HG02884 (cell line): ENCODE measurements at regions not wholly inside any gene's neighbourhood (a gene's known extent, or its start where the extent isn't known, plus 50 kb on each side); places are given as distances from the start of the nearest gene placed in this dataset.
"Not testable (repeated sequence)": the region's sequence is repeated elsewhere in the genome, so short reads cannot be mapped to it uniquely, and the experiment has no call there.

Experiments
- ATAC-seq: cut with Tn5 transposase; IDR thresholded peaks from one replicate; pipeline ENCODE4 v1.9.1; 2021; ENCODE audit warnings: mild to moderate bottlenecking, moderate library complexity; ENCODE audit not compliant: unreplicated experiment

DNA sequence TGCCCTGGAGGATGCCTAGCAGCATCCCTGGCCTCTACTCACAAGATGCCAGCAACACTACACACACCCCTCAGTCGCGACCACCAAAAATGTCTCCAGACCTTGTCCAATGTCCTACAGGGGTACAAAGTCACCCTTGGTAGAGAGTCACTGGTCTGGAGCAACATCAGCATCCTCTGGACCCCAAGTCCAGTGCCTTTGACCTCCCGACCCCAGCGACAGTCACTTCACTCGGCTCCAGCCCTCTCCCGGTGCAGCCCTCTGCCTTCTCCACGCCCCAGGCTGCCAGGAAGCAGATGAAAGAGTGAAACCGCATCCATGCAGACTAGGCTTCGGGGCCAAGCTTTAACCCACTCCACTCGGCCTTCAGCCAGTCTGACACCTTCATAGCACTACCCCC lies 92.0 kb upstream of the SRSF6 start:
- no peak for ATAC-seq

DNA sequence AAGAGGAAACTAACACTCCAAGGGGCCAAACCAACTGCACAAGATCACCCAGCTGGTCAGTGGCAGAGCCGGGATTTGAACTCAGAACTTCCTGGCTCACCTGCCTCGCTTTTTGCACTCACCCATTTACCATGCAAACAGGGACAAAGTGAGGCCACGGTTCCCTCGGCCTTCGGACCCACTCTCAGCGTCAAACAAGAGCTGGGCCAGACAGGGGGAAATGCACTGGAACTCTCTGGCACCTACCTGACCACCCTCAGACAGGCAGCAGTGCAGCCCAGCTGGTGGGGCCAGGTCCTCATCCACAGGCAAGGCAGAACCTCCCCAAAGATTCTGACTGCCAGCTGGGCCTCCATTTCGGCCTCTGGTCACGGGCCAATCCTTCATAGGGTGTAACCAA lies 93.7 kb upstream of the SRSF6 start:
- ATAC-seq = no peak

DNA sequence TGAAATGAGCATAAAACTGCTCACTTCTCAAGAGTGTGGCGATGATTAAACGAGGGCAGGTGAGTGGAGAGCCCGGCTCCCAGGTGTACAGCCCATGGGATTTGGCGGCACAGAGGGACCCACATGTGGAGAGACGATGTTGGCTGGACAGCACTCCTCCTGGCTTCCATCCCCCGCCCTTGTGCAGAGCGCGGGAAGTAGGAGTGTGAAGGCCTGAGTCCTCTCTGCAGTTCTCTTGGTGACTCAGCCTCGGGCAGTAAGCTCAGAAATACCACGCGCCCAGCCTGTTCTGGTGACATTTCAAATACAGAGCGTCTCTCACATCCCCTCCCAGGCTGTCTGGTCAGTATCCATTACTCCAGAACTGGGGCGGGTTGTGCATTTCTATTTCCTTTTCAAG lies 94.2 kb upstream of the SRSF6 start:
- ATAC-seq = no peak

GRCh38 chr20:43361526-43361925 lies 96.2 kb upstream of the SRSF6 start:
- ATAC-seq = no peak

- ATAC-seq = no peak
Observed at GRCh38 chr20:43360016-43360415, 97.7 kb upstream of the SRSF6 start.

GRCh38 chr20:43358811-43359210 lies 98.9 kb upstream of the SRSF6 start:
- ATAC-seq = no peak

DNA sequence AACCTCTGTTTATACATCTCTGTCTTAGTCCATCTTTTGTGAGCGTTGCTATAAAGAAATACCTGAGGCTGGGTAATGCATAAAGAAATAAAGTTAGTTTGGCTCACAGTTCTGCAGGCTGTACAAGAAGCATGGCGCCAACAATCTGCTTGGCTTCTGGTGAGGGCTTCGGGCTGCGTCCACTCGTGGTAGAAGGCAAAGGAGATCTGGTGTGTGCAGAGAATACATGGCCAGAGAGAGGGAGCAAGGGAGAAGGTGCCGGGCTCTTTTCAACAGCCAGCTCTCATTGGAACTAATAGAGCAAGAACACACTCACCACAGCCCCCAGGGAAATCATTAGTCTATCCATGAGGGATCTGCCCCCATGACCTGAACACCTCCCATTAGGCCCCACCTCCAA lies 100.3 kb upstream of the SRSF6 start:
- ATAC-seq = no peak

DNA sequence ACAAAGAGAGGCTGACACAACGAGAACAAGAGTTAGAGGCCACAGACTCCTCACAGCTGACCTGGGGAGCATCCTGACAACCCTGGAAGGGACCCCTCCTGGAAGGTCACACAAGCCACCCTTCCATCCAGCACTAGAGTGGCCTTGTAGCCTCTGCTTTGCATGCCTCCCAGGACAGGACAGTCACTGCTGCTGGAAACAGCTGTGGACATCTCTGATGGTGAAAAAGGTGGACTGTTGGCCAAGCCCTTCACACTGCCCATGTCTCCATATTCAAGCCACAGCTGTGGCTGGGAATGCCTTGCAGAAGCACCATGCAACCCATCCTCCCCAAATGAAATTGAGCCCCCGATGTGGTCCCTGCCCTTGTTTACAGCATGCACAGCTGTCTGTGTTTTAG lies 102.1 kb upstream of the SRSF6 start:
- no peak for ATAC-seq

- no peak for ATAC-seq
Observed at GRCh38 chr20:43352996-43353395, 104.7 kb upstream of the SRSF6 start.

- not testable (repeated sequence) for ATAC-seq
Observed at GRCh38 chr20:43350694-43351093, 107.0 kb upstream of the SRSF6 start.

DNA sequence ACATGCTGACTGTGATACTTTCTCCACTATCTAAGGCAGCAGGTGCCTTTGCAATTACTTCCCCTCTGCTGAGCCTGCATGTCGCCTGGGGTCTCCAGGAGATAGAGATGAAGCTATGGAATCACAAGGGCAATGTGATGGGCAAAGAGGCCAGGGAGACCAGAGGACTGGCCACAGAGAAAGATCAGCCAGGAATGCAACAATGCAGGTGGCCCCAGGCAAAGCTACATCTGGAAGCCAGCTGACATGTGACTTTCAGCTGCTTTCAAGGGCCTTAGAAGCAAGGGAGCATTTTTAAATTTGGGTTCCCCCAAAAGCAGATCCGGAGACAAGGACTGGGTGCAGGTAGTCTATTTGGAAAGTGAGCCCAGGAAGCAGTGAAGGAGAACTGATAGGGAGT lies 107.9 kb upstream of the SRSF6 start:
- ATAC-seq = no peak

GRCh38 chr20:43347839-43348238 lies 109.9 kb upstream of the SRSF6 start:
- not testable (repeated sequence) for ATAC-seq

DNA sequence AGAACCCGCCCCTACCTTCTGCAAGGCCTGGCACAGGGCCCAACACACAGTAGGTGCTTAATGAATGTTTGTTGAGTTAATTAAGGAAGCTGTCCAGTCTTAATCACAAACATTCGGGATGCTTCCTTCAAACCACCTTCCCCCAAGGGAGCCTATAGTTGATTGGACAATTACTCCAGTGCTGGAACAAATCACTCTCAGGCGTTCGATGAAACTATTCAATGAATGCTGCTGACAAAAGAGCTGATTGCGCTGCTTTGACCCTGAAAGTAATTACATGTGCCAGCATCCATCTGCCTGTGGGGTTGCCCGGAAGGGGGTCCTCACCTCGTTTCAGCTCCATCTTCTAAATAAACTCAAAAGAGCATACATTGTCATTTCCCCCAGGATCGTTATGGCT lies 112.0 kb upstream of the SRSF6 start:
- ATAC-seq = no peak

GRCh38 chr20:43341511-43341910 lies 116.2 kb upstream of the SRSF6 start:
- no peak for ATAC-seq

DNA sequence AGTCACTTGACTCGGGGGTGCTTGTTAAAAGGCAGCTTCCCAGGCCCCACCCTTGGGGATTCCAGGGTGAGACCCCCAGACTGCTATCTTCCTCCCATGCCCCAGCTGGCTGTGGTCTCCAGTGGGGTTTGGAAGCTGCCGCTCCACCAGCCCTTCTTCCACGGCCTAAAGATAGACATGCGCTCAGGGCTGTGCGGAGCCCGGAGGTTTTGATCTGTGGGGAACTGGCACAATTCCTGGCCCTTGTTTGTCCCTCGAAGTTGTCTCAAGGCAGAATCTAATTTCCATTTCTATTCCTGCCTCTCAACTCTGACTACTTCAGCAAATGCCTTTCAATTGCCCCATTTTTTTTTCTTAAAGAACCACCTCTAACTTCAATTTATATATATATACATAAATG lies 120.7 kb upstream of the SRSF6 start:
- no peak for ATAC-seq

GRCh38 chr20:43334080-43334479 lies 123.6 kb upstream of the SRSF6 start:
- ATAC-seq = no peak

DNA sequence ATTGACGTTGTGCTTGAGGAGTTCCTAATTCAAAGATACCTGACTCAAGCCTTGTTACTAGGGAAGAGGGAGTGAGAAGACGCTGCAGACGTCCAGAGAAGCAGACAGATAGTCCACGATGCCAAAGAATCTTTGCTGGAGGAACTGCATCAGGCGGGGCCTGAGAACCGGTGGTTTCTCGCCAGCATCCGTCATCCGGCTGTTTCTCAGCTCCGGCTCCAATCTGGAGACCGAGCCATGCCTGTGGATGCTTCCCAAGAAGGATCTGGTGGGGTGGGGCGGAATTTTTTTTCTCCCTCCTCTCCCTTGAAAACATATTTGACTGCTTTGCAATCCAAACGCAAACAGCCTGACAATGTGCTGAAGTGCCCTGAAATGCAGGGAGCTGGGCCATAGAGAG lies 125.8 kb upstream of the SRSF6 start:
- no peak for ATAC-seq

DNA sequence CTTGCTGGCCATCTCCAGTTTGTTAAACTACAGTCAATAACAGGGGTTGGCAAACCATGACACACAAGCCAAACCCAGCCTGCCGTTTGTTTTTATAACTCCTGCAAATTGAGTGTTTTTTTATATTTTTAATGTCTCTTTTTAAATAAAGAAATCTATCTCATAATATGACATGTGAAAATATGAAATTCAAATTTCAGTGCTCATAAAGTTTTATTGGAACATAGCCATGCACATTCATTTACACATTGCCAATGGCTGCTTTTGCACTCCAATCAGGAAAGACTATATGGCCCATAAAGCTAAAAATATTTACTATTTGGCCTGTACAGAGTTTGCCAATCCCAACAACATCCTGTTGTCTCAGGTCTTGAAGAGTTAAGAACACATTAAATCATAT lies 129.0 kb upstream of the SRSF6 start:
- ATAC-seq = no peak

DNA sequence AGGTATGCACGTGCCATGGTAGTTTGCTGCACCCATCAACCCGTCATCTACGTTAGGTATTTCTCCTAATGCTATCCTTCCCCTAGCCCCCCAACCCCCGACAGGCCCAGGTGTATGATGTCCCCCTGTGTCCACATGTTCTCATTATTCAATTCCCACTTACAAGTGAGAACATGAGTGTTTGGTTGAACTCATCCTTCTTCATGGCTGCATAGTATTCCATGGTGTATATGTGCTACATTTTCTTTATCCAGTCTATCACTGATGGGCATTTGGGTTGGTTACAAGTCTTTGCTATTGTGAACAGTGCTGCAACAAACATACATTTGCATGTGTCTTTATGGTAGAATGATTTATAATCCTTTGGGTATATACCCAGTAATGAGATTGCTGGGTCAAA lies 130.5 kb upstream of the SRSF6 start:
- not testable (repeated sequence) for ATAC-seq

DNA sequence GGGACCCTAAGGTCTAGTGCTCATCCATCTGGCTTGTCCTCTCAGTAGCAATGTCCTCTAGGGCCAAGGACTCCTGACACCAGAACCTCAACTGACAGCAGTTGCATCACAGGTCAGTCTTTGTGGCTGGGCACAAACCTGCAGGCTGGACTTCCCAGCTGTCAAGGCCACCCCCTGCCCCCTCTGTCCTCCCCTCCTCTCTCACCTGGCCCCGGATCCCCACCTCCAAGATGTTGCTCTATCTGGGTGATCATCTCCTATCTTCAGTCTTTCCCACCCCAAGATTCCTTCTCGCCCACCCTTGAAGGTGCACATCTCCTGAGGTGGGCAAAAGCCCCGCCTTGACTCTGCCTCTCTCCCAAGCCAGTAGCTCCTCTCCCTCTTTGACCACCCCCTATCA lies 131.8 kb upstream of the SRSF6 start:
- ATAC-seq = no peak

- no peak for ATAC-seq
Observed at GRCh38 chr20:43323592-43323991, 133.9 kb upstream of the PTPRT start.

GRCh38 chr20:43322851-43323250 lies 133.1 kb upstream of the PTPRT start:
- no peak for ATAC-seq

DNA sequence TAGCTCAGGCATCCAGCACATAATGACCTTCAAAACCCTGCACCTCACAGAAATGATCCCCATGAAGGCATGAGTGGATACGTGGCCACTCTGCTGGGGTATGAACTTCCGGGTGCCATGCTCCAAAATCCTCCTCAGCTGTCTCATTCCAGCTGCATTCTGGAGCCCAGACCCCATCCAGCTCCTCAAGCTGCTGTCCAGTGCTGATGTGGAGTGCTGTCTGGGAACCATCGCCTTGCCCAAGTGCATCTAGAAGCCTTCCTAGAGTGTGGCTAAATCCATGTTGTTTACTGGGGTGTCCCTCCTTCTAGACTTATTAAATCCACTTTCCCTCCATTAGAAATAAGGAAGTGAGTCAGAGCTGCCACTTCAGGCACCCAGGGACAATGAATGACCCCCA lies 130.8 kb upstream of the PTPRT start:
- ATAC-seq = no peak

DNA sequence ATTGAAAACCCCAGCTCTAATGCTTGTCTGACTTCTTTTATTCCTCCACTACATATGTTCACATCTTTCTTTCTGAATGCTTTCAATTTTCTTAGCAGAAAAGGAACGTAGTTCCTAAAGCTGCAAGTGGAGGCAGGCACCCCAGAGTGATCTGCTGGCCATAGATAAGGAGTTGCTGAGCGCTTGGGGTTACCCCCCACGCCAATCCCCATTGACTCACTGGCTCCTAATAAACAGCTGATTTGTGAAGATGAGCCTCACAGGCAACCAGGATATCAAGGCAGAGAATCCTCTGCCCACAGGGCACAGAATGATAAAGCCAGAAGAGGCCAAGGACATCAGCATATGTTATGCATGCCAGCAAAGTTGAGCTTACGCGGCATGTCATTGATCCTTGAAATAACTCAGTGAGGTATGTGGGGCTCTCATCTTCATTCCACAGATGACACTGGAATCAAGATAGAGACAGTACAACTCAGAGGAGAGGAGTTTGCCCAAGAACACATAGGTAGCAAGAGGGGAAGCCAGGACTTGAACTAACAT lies 129.1 kb upstream of the PTPRT start:
- ATAC-seq = no peak
